ENCODE measurements at regions not wholly inside any gene's neighbourhood (a gene's known extent, or its start where the extent isn't known, plus 50 kb on each side); places are given as distances from the start of the nearest gene placed in this dataset.

DNA sequence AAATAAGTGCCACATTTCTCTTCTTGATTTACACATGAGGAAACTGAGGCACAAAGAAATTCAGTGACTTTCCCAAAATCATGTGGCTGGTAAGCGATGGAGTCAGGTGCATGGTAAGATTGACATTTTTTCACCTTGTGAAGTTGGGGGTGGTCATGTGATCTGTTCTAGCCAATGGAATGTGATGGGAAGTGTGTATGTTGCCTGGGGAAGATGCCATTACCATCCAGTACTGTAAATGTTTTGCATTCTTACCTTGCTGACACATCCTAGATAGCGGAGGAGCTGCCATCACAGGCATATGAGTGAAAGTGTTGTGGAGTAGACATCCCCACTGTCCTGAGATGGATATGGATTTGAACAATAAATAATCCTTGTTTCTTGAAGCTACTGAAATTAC is 499.6 kb upstream of the SULF2 start:
- TF ChIP-seq CTCF (IDR thresholded peaks at IDR 0.05; ENCODE audit: insufficient read depth, low read length, missing control alignments) = no peak
- H3K4me3 ChIP-seq (ENCODE audit: low read depth, low read length) = no peak overlapping the region
- ChIA-PET POLR2A (no interaction called here), CTCF (interaction anchor here (2.0 kb wide), 1 partner anchor 335 kb away, joined by 5 read pairs; no protein-coding TSS in a partner anchor)
- DNase-seq (ENCODE audit: low read depth, low spot score) = no peak

DNA sequence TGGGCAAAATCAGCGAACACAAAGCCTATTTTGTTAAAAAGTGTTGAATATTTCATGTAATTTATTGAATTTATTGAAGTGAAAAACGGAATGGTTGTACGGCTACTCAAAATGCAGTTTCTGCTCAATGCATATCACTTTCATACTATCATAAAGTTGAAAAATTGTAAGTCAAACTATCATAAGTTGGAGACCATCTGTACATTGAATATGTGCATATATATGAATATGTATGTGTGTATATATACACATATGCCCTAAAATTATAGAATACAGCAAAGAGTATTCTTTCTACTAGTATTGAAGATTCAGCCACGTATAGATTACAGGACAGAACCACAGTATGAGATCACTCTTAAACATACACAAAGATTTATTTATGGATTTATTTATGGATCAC is 499.0 kb upstream of the SULF2 start:
- ChIA-PET POLR2A (no interaction called here), CTCF (interaction anchor here (2.0 kb wide), 1 partner anchor 336 kb away, joined by 5 read pairs; no protein-coding TSS in a partner anchor)
- DNase-seq (ENCODE audit: low read depth, low spot score) = no peak
- H3K4me3 ChIP-seq (ENCODE audit: low read depth, low read length) = no peak overlapping the region
- no peak for TF ChIP-seq CTCF (IDR thresholded peaks at IDR 0.05; ENCODE audit: insufficient read depth, low read length, missing control alignments)

- DNase-seq (ENCODE audit: low read depth, low spot score) = no peak
- TF ChIP-seq CTCF (IDR thresholded peaks at IDR 0.05; ENCODE audit: insufficient read depth, low read length, missing control alignments) = no peak
- ChIA-PET POLR2A (no interaction called here), CTCF (no interaction called here)
- H3K4me3 ChIP-seq (ENCODE audit: low read depth, low read length) = no peak overlapping the region
Observed at GRCh38 chr20:48283470-48284110, 498.3 kb upstream of the SULF2 start.

GRCh38 chr20:48282591-48283228 is 497.4 kb upstream of the SULF2 start:
- ChIA-PET POLR2A (no interaction called here), CTCF (no interaction called here)
- DNase-seq (ENCODE audit: low read depth, low spot score) = no peak
- no peak for TF ChIP-seq CTCF (IDR thresholded peaks at IDR 0.05; ENCODE audit: insufficient read depth, low read length, missing control alignments)
- no peak overlapping the region for H3K4me3 ChIP-seq (ENCODE audit: low read depth, low read length)

DNA sequence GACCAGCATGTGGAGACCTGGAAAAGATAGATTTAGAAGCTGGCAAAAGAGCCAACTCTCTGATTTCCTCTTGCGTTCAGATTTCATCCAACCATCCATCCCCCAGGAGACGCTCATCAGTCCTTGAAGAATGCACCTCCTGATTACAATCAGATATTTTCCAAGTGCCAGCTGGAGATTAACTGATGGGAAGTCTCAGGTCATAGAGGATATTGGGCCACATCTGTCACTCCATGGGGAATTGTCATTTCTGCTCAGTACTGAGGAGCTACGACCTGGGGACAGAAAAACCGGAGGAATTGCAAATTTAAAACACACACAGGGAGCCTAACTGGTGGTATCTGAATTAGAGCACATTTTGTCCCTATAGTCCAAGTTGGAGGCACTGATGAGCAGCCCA is 496.2 kb upstream of the SULF2 start:
- TF ChIP-seq CTCF (IDR thresholded peaks at IDR 0.05; ENCODE audit: insufficient read depth, low read length, missing control alignments) = no peak
- POLR2A ChIA-PET = no interaction called here
- CTCF ChIA-PET = no interaction called here
- no peak overlapping the region for H3K4me3 ChIP-seq (ENCODE audit: low read depth, low read length)
- DNase-seq (ENCODE audit: low read depth, low spot score) = no peak

DNA sequence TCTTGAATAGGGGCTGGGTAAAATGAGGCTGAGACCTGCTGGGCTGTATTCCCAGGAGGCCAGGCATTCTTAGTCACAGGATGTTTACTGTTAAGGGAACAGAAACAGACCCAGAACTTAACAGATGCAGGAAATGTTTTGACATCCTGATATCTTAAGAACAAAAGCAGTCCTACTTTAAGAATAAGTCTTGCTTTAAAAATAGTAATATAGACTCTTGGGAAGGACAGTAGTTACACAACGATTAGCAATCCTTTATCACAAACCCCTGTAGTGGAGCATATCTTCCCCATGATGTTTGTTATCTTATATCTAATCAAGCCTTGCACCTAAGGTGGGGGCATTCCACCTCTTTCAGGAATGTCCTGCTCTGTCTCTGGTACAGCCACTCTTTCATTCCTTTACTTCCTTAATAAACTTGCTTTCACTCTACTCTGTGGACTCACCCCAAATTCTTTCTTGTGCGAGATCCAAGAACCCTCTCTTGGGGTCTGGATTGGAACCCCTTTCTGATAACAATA is 493.7 kb upstream of the SULF2 start:
- ChIA-PET POLR2A (no interaction called here), CTCF (no interaction called here)
- DNase-seq (ENCODE audit: low read depth, low spot score) = no peak
- H3K4me3 ChIP-seq (ENCODE audit: low read depth, low read length) = no peak overlapping the region
- no peak for TF ChIP-seq CTCF (IDR thresholded peaks at IDR 0.05; ENCODE audit: insufficient read depth, low read length, missing control alignments)

Data from AG04449 (cell line).